Duodenal mucosa (tissue), 2 donors: ENCODE measurements at regions not wholly inside any gene's neighbourhood (a gene's known extent, or its start where the extent isn't known, plus 50 kb on each side); places are given as distances from the start of the nearest gene placed in this dataset.

Source experiments
- H3K27ac ChIP-seq: one replicate; pipeline ENCODE4 v1.7.0; 2013; ENCODE audit warnings: low read depth, low read length
- H3K27me3 ChIP-seq, 2 donors: one replicate each; pipeline ENCODE4 v1.7.0; 2013; ENCODE audit warnings: low read length in 2 of 2, control low read depth in 1 of 2; ENCODE audit not compliant: insufficient read depth in 2 of 2, control insufficient read depth in 1 of 2
- H3K36me3 ChIP-seq, 2 donors: one replicate each; pipeline ENCODE4 v1.7.0; 2013; ENCODE audit warnings: low read length in 2 of 2, control low read depth in 1 of 2; ENCODE audit not compliant: insufficient read depth in 2 of 2, control insufficient read depth in 1 of 2
- H3K4me1 ChIP-seq, 2 donors: one replicate each; pipeline ENCODE4 v1.7.0; 2013; ENCODE audit warnings: low read length in 2 of 2, control low read depth in 1 of 2; ENCODE audit not compliant: insufficient read depth in 2 of 2, control insufficient read depth in 1 of 2
- H3K4me3 ChIP-seq, 2 donors: one replicate each; pipeline ENCODE4 v1.7.0; 2013; ENCODE audit warnings: low read length in 2 of 2, low read depth in 1 of 2
- H3K9ac ChIP-seq, 2 donors: one replicate each; pipeline ENCODE4 v1.7.0; 2013; ENCODE audit warnings: low read length in 2 of 2, low read depth in 1 of 2
- H3K9me3 ChIP-seq, 2 donors: one replicate each; pipeline ENCODE4 v1.7.0; 2013; ENCODE audit warnings: low read length in 2 of 2, control low read depth in 1 of 2; ENCODE audit not compliant: control insufficient read depth in 1 of 2

DNA sequence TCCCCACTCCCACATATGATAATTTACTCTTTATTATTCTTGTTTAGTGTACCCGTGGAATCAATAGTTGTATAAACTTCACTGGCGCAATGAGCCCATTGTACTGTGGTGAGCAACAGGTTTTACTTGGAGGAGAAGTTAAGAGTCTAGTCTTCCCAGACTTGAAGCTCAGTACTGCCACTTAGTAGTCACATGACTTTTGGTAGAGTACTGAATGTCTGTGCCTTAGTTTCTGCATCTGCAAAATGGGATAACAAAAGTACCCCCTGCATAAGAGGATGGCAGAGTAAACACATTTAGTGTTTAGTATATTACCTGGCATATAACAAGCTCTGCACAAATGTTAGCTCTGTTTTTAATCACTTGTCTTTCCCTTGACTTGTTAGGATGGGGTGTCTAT is 375.5 kb downstream of the VRK1 start:
- no peak overlapping the region for H3K9ac ChIP-seq
- no peak overlapping the region for H3K4me3 ChIP-seq
- no peaks in the 10 kb centered on the region for H3K27me3 ChIP-seq
- H3K4me1 ChIP-seq: no peaks in the 10 kb centered on the region
- H3K9me3 ChIP-seq: no peaks in the 10 kb centered on the region
- no peaks in the 10 kb centered on the region for H3K36me3 ChIP-seq
- H3K27ac ChIP-seq: no peak overlapping the region

DNA sequence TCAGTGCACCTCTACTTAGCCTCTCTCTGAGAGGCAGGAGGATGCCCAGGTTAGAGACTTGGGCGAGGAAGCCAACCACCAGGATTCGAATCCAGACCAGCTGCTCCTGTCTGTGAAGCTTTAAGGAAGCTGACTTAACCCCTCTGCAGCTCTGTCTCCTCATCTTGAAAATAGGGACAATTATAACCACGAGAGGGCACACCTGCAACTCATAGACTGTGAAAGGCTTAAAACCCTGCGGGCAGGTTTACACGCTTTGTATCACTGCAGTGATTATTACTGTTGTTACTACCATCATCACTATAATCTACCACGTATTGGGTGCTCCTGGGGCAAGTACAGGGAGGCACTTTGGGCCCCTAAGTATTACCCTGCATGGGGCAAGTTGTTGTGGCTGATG is 379.8 kb downstream of the VRK1 start:
- no peak overlapping the region for H3K4me3 ChIP-seq
- no peaks in the 10 kb centered on the region for H3K4me1 ChIP-seq
- no peaks in the 10 kb centered on the region for H3K27me3 ChIP-seq
- H3K9me3 ChIP-seq: peaks cover 6 to 10% of the 10 kb centered on the region in 2 donors
- H3K9ac ChIP-seq: no peak overlapping the region
- no peaks in the 10 kb centered on the region for H3K36me3 ChIP-seq
- H3K27ac ChIP-seq: no peak overlapping the region

DNA sequence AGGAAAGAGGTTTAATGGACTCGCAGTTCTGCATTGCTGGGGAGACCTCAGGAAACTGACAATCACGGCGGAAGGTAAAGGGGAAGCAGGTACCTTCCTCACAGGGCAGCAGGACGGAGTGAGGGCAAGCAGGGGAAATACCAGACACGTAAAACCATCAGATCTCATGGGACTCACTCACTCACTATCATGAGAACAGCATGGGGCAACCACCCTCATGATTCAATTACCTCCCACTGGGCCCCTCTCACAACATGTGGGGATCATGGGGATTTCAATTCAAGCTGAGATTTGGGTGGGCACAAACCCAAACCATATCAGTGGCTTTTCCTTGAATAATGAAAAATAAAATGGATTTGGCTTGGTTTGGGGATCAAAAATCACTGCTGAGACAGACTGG is 380.5 kb downstream of the VRK1 start:
- Histone ChIP-seq H3K27me3 (no peaks in the 10 kb centered on the region), H3K36me3 (no peaks in the 10 kb centered on the region), H3K4me1 (no peaks in the 10 kb centered on the region), H3K4me3 (no peak overlapping the region), H3K9me3 (peaks cover 6 to 10% of the 10 kb centered on the region in 2 donors), H3K9ac (no peak overlapping the region), H3K27ac (no peak overlapping the region)

DNA sequence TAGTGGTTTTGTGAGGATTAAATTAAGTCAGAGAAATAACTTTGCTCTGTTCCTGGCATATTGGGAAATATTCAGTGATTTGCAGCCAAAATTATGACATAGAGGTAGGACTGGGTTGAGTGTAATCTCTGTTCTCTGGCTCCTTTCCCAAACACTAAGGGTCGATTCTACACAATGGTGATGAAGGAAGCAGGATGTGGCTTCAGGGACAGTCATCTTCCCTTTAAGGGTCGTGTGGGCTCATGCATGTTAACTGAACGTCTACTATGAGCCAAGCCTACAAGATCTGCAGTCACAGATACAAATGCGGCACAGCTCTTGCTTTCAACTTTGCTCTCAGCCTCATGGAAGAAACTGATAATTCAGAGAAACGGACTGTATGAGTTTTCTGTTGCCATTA is 381.6 kb downstream of the VRK1 start:
- no peak overlapping the region for H3K9ac ChIP-seq
- H3K27me3 ChIP-seq: no peaks in the 10 kb centered on the region
- no peak overlapping the region for H3K4me3 ChIP-seq
- H3K36me3 ChIP-seq: no peaks in the 10 kb centered on the region
- no peaks in the 10 kb centered on the region for H3K4me1 ChIP-seq
- H3K27ac ChIP-seq: no peak overlapping the region
- H3K9me3 ChIP-seq: peaks cover 6 to 10% of the 10 kb centered on the region in 2 donors

DNA sequence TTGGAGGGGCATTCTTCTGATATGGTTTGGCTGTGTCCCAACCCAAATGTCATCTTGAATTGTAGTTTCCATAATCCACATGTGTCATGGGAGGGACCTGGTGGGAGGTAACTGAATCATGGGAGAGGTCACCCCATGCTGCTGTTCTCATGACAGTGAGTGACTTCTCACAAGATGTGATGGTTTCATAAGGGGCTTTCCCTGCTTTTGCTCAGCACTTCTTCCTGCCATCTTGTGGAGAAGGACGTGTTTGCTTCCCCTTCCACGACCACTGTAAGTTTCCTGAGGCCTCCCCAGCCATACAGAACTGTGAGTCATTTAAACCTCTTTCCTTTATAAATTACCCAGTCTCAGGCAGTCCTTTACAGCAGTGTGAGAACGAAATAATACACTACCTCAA is 382.4 kb downstream of the VRK1 start:
- no peaks in the 10 kb centered on the region for H3K36me3 ChIP-seq
- no peak overlapping the region for H3K4me3 ChIP-seq
- no peaks in the 10 kb centered on the region for H3K4me1 ChIP-seq
- H3K27ac ChIP-seq: no peak overlapping the region
- no peak overlapping the region for H3K9ac ChIP-seq
- H3K9me3 ChIP-seq: peaks cover 6 to 10% of the 10 kb centered on the region in 2 donors
- no peaks in the 10 kb centered on the region for H3K27me3 ChIP-seq

DNA sequence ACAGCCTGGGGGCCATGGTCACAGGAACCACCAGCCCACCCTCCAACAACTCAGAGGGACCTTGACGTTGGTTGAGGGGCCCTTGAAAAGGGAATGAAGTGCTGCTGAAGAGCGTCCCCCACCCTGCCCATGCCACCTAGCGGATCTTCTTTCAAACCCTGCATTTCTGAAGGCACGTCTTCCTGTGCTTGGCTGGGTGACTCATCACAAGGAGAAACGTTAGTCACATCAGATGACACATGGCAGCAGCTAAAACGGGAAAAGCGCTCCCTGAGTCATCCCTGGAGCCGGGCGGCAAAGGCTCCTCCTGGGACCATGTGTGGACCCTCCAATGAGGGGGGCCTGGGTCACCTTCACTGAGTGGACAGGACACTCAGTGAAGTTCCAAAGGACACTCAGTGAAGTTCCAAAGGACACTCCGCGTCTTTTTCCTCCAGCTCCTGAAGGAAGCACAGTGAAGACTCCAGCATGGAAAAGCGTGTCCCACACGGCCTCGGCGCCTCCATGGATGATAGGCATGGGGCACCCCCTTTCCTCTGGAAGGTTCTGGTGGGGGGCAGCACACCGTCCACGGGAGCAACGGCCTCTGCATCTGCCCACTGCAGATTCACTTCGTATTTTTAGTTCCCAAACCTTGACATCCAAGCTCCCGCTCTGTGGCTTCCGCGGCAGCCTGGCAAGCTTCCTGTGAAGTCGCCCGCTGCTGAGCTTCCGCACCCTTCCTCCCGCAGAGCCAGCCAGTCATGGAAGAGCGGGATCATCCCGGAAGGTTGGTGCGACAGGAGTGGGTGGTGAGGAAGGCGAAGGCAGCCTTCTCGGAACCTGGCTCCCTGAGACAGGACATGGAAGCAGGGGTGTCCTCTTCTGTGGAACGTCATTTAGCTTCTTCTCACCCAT is 383.4 kb downstream of the VRK1 start:
- Histone ChIP-seq H3K9me3 (peaks cover 6 to 10% of the 10 kb centered on the region in 2 donors), H3K4me1 (no peaks in the 10 kb centered on the region), H3K27me3 (no peaks in the 10 kb centered on the region), H3K27ac (no peak overlapping the region), H3K36me3 (no peaks in the 10 kb centered on the region), H3K4me3 (no peak overlapping the region), H3K9ac (no peak overlapping the region)

DNA sequence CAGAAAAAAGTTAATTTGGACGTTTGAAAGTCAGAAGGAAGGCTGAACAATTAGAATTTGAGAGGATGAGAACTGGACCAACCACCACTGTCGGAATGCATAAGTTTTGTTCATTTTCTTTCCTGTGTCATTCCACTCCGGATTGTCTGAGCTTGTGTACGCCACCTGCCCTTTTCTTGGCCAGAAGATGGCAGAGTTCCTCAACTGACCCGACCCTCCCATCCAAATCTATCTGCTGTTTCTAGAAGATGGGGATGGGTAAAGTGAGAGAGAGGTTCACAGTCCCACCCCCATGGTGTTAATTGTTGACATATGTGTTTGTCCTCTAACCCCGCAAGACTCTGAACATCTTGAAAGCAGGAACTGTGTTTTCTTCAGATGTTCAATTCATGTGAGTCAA is 388.0 kb downstream of the VRK1 start:
- Histone ChIP-seq H3K36me3 (no peaks in the 10 kb centered on the region), H3K27ac (no peak overlapping the region), H3K9me3 (peaks cover 6 to 10% of the 10 kb centered on the region in 2 donors)

DNA sequence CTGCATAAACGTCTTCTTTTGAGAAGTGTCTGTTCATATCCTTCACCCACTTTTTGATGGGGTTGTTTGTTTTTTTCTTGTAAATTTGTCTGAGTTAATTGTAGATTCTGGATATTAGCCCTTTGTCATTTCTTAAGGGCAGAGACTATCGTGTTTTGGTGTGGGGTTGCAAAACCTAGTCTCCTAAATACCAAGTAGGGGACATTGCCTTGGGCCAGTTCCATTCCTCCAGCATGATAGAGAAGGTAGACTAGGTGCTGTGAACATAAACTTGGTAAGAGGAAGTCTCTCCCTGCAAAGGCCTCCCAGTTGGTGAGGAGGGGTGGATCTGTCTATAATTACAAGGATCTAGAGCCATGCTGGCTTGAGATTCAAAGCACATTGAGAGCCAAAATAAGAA is 390.7 kb downstream of the VRK1 start:
- Histone ChIP-seq H3K9ac (no peak overlapping the region), H3K27ac (no peak overlapping the region), H3K9me3 (no peaks in the 10 kb centered on the region), H3K27me3 (no peaks in the 10 kb centered on the region), H3K4me3 (no peak overlapping the region), H3K36me3 (no peaks in the 10 kb centered on the region), H3K4me1 (no peaks in the 10 kb centered on the region)

More for the DNA sequence above, 388.0 kb downstream of the VRK1 start:
- H3K9ac ChIP-seq: no peak overlapping the region
- no peak overlapping the region for H3K4me3 ChIP-seq
- H3K27me3 ChIP-seq: no peaks in the 10 kb centered on the region
- H3K4me1 ChIP-seq: no peaks in the 10 kb centered on the region

DNA sequence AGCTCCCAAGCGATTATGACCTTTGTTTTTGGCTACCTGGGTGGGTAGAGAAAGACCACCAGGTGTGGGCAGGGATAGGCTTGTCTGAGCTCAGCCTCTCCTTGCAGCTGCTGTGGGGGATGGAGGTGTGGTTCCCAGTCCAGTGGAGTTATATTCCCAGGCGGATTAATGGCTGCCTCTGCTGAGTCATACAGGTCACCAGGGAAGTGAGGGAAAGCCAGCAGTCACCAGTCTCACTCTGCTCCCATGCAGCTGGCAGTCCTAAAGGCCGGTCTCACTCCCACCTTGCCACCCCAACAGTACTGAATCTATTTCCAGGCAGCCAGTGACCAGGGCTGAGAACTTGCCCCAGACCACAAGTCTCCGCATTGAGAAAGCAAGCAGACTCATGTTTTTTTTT is 399.2 kb downstream of the VRK1 start:
- no peak overlapping the region for H3K27ac ChIP-seq
- no peak overlapping the region for H3K4me3 ChIP-seq
- no peaks in the 10 kb centered on the region for H3K36me3 ChIP-seq

DNA sequence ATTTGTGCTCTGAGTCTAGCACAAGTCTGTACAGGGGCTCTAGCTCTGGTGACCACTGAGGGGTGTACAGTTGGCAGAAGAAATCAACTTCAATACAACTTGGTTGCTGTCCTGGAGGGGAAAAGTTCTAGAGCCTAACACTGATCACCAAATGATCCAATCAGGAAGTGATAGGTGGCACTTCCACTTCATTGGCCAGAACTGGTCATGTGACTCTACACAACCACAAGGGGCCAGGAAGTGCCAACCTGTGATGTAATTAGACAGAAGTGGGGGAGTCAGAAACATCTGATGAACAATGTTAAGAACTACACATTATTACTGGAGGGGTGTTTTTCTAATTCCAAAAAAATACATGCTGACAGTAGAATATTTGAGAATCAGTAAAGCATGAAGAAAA is 401.6 kb downstream of the VRK1 start:
- Histone ChIP-seq H3K27me3 (no peaks in the 10 kb centered on the region), H3K4me1 (no peaks in the 10 kb centered on the region), H3K36me3 (no peaks in the 10 kb centered on the region), H3K27ac (no peak overlapping the region), H3K9ac (no peak overlapping the region), H3K4me3 (no peak overlapping the region), H3K9me3 (no peaks in the 10 kb centered on the region)

More for the DNA sequence above, 399.2 kb downstream of the VRK1 start:
- H3K9me3 ChIP-seq: no peaks in the 10 kb centered on the region
- H3K27me3 ChIP-seq: no peaks in the 10 kb centered on the region
- no peaks in the 10 kb centered on the region for H3K4me1 ChIP-seq
- no peak overlapping the region for H3K9ac ChIP-seq
